ENCODE measurements at regions not wholly inside any gene's neighbourhood (a gene's known extent, or its start where the extent isn't known, plus 50 kb on each side); places are given as distances from the start of the nearest gene placed in this dataset.
"Not testable (repeated sequence)": the region's sequence is repeated elsewhere in the genome, so short reads cannot be mapped to it uniquely, and the experiment has no call there.

- DNase-seq: no peak
These were observed 89.0 kb upstream of the MLN start for GRCh38 chr6:33892581-33893346.

- DNase-seq: no peak
These were observed 84.9 kb upstream of the MLN start for GRCh38 chr6:33888664-33889200.

GRCh38 chr6:33888183-33888582 lies 84.4 kb upstream of the MLN start:
- no peak for DNase-seq

- DNase-seq: no peak
These were observed 82.9 kb upstream of the MLN start for GRCh38 chr6:33886673-33887144.

GRCh38 chr6:33885132-33886057 lies 81.6 kb upstream of the MLN start:
- DNase-seq: no peak

- DNase-seq: not testable (repeated sequence)
These were observed 79.8 kb upstream of the MLN start for GRCh38 chr6:33883621-33884020.

GRCh38 chr6:33882154-33882553 lies 78.4 kb upstream of the MLN start:
- DNase-seq: no peak

GRCh38 chr6:33880766-33881165 lies 77.0 kb upstream of the MLN start:
- no peak for DNase-seq

GRCh38 chr6:33880104-33880678 lies 76.4 kb upstream of the MLN start:
- no peak for DNase-seq

- DNase-seq: no peak
These were observed 74.8 kb upstream of the MLN start for GRCh38 chr6:33878562-33878961.

GRCh38 chr6:33877982-33878535 lies 74.3 kb upstream of the MLN start:
- DNase-seq: no peak

- peak; percentile 51 for DNase-seq
These were observed 71.9 kb upstream of the MLN start for GRCh38 chr6:33875696-33876095.

- peak; percentile 23 for DNase-seq
These were observed 71.4 kb upstream of the MLN start for GRCh38 chr6:33875141-33875581.

GRCh38 chr6:33874136-33874760 lies 70.4 kb upstream of the MLN start:
- no peak for DNase-seq

- no peak for DNase-seq
These were observed 69.0 kb upstream of the MLN start for GRCh38 chr6:33872761-33873160.

GRCh38 chr6:33869826-33870423 lies 66.1 kb upstream of the MLN start:
- no peak for DNase-seq

GRCh38 chr6:33869121-33869520 lies 65.3 kb upstream of the MLN start:
- no peak for DNase-seq

GRCh38 chr6:33868141-33868540 lies 64.3 kb upstream of the MLN start:
- DNase-seq: no peak

GRCh38 chr6:33865478-33866077 lies 61.8 kb upstream of the MLN start:
- DNase-seq: no peak

GRCh38 chr6:33863723-33864440 lies 60.1 kb upstream of the MLN start:
- no peak for DNase-seq

- DNase-seq: no peak
These were observed 59.3 kb upstream of the MLN start for GRCh38 chr6:33863084-33863483.
